IPS-15b (cell line): ENCODE measurements at regions not wholly inside any gene's neighbourhood (a gene's known extent, or its start where the extent isn't known, plus 50 kb on each side); places are given as distances from the start of the nearest gene placed in this dataset.

Experiments used
- H3K27me3 ChIP-seq: one replicate; pipeline ENCODE4 v1.6.1; 2013; ENCODE audit warnings: low read length; ENCODE audit not compliant: control insufficient read depth, insufficient read depth
- H3K36me3 ChIP-seq: one replicate; pipeline ENCODE4 v1.6.1; 2013; ENCODE audit warnings: low read length; ENCODE audit not compliant: control insufficient read depth, insufficient read depth
- H3K4me1 ChIP-seq: one replicate; pipeline ENCODE4 v1.6.1; 2013; ENCODE audit warnings: mild to moderate bottlenecking, low read length; ENCODE audit not compliant: control insufficient read depth, insufficient read depth
- H3K4me3 ChIP-seq: one replicate; pipeline ENCODE4 v1.5.1; 2013; ENCODE audit warnings: low read depth, low read length
- H3K9ac ChIP-seq: one replicate; pipeline ENCODE4 v1.6.1; 2013; ENCODE audit warnings: low read depth, mild to moderate bottlenecking, low read length
- H3K9me3 ChIP-seq: one replicate; pipeline ENCODE4 v1.6.1; 2013; ENCODE audit warnings: mild to moderate bottlenecking, low read length; ENCODE audit not compliant: control insufficient read depth, insufficient read depth

- peaks cover 14% of the 10 kb centered on the region for H3K4me1 ChIP-seq
- no peaks in the 10 kb centered on the region for H3K9me3 ChIP-seq
- no peak overlapping the region for H3K4me3 ChIP-seq
- H3K27me3 ChIP-seq = peaks cover 14% of the 10 kb centered on the region
- no peaks in the 10 kb centered on the region for H3K36me3 ChIP-seq
- no peak overlapping the region for H3K9ac ChIP-seq
Measured at GRCh38 chr9:20111173-20111843, 322.5 kb upstream of the SLC24A2 start.

GRCh38 chr9:20095430-20096092 lies 306.7 kb upstream of the SLC24A2 start:
- no peak overlapping the region for H3K4me3 ChIP-seq
- no peaks in the 10 kb centered on the region for H3K9me3 ChIP-seq
- H3K4me1 ChIP-seq = no peaks in the 10 kb centered on the region
- H3K27me3 ChIP-seq = no peaks in the 10 kb centered on the region
- H3K36me3 ChIP-seq = no peaks in the 10 kb centered on the region
- no peak overlapping the region for H3K9ac ChIP-seq

DNA sequence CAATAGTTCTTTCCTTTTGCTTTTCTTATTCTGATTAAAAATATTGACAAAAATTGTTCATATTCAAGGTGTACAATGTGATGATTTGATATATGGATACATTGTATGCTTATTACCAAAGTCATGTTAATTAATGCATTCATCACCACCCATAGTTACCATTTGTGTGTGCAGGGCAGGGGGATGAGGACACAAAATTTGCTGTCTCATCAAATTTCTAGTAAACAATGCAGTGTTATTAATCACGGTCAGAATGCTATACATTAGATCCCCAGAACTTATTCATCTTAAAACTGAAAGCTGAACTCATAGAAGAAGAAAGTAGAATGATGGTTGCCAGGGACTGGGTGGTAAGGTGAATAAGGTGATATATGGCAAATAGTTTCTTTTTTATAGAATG lies 303.7 kb upstream of the SLC24A2 start:
- no peaks in the 10 kb centered on the region for H3K27me3 ChIP-seq

DNA sequence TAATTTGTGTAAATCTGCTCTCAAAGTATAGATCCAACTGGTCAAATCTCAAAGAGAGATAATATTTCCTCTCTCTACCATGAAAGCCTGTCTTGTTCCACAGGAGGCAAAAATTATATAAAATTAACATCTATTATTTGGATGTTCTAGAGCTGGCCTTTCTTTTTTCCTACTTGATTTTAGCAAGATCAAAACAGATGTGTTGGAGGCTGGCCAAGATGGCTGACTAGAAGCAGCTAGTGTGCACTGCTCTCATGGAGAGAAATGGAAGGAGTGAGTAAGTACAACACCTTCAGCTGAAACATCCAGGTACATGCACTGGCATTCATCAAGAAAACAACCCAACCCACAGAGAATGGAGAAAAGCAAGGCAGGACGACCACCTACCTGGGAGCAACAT lies 298.6 kb upstream of the SLC24A2 start:
- no peaks in the 10 kb centered on the region for H3K4me1 ChIP-seq
- H3K4me3 ChIP-seq = no peak overlapping the region
- H3K36me3 ChIP-seq = no peaks in the 10 kb centered on the region
- no peaks in the 10 kb centered on the region for H3K27me3 ChIP-seq
- H3K9ac ChIP-seq = no peak overlapping the region
- H3K9me3 ChIP-seq = no peaks in the 10 kb centered on the region

More for the DNA sequence above, 303.7 kb upstream of the SLC24A2 start:
- H3K4me3 ChIP-seq = no peak overlapping the region
- no peaks in the 10 kb centered on the region for H3K4me1 ChIP-seq
- H3K36me3 ChIP-seq = no peaks in the 10 kb centered on the region
- H3K9ac ChIP-seq = no peak overlapping the region
- H3K9me3 ChIP-seq = no peaks in the 10 kb centered on the region

DNA sequence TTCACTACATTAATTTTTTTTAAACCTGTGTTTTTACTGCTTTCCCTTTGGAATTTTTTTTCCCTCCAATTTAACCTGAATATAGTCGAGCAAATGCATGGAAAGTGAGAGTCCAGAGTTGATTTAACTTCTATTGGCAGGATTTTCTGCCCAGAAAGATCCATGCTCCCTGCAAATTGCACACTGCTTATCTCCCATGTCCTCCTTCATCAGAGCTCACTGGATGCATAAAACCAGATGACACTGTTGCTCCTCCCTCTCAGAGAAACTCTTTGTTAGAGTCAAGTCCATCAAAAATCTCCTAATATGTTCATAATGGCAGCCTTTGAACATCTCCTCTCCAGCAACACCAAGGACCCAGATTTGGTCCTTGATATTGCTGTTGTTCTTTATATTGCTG lies 297.0 kb upstream of the SLC24A2 start:
- Histone ChIP-seq H3K36me3 (no peaks in the 10 kb centered on the region), H3K4me3 (no peak overlapping the region), H3K9ac (no peak overlapping the region), H3K9me3 (no peaks in the 10 kb centered on the region), H3K4me1 (no peaks in the 10 kb centered on the region), H3K27me3 (no peaks in the 10 kb centered on the region)

DNA sequence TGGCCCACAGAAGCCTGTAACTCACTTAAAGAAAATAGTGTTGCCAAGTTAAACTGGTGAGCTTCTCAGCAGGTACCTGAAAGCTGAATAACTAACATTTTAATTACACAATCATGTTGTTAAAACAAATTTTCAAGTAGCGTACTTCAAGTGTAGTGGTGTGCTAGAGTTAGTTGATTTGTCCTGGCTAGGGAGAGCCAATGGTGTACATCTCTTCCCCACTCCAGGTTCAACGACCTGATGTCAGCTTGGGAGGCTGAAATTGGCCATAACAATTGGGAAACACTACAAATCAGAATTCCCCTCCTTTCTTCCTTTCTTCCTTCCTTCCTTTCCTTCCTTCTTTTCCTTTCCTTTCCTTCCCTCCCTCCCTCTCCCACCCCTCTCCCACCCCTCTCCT lies 295.3 kb upstream of the SLC24A2 start:
- Histone ChIP-seq H3K36me3 (no peaks in the 10 kb centered on the region), H3K27me3 (no peaks in the 10 kb centered on the region), H3K4me3 (no peak overlapping the region), H3K9me3 (no peaks in the 10 kb centered on the region), H3K4me1 (no peaks in the 10 kb centered on the region), H3K9ac (no peak overlapping the region)

DNA sequence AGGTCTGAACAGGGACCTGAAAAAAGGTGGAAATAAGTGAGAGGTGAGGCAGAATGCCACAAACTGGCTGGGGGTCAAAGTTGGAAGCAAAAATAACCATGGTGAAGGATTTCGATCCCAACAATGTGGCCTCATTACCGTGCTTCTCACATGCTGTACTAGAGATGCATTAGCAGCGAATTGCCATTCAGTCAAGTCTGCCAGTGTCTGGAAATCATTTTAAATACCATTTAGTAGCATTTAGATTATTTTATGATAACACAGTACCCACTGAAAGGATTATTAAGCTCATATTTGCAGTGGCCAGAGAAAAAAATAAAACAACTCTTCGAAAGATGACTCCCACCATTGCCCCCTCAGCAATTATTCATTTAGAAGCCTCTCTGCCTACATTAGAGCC lies 294.6 kb upstream of the SLC24A2 start:
- Histone ChIP-seq H3K36me3 (no peaks in the 10 kb centered on the region), H3K4me1 (no peaks in the 10 kb centered on the region), H3K4me3 (no peak overlapping the region), H3K27me3 (no peaks in the 10 kb centered on the region), H3K9ac (no peak overlapping the region), H3K9me3 (no peaks in the 10 kb centered on the region)

- Histone ChIP-seq H3K9ac (no peak overlapping the region), H3K9me3 (no peaks in the 10 kb centered on the region), H3K36me3 (no peaks in the 10 kb centered on the region), H3K4me3 (no peak overlapping the region), H3K4me1 (no peaks in the 10 kb centered on the region), H3K27me3 (no peaks in the 10 kb centered on the region)
Measured at GRCh38 chr9:20082831-20083230, 294.0 kb upstream of the SLC24A2 start.

GRCh38 chr9:20082406-20082805 lies 293.6 kb upstream of the SLC24A2 start:
- Histone ChIP-seq H3K4me3 (no peak overlapping the region), H3K4me1 (no peaks in the 10 kb centered on the region), H3K36me3 (no peaks in the 10 kb centered on the region), H3K9me3 (no peaks in the 10 kb centered on the region), H3K27me3 (no peaks in the 10 kb centered on the region), H3K9ac (no peak overlapping the region)

GRCh38 chr9:20078246-20078645 lies 289.4 kb upstream of the SLC24A2 start:
- Histone ChIP-seq H3K4me1 (no peaks in the 10 kb centered on the region), H3K4me3 (no peak overlapping the region), H3K9me3 (no peaks in the 10 kb centered on the region), H3K36me3 (no peaks in the 10 kb centered on the region), H3K9ac (no peak overlapping the region), H3K27me3 (no peaks in the 10 kb centered on the region)

GRCh38 chr9:20074291-20074690 lies 285.5 kb upstream of the SLC24A2 start:
- Histone ChIP-seq H3K9me3 (no peaks in the 10 kb centered on the region), H3K27me3 (no peaks in the 10 kb centered on the region), H3K4me1 (no peaks in the 10 kb centered on the region), H3K36me3 (no peaks in the 10 kb centered on the region), H3K9ac (no peak overlapping the region), H3K4me3 (no peak overlapping the region)

GRCh38 chr9:20070336-20070735 lies 281.5 kb upstream of the SLC24A2 start:
- no peaks in the 10 kb centered on the region for H3K9me3 ChIP-seq
- no peaks in the 10 kb centered on the region for H3K4me1 ChIP-seq
- no peak overlapping the region for H3K4me3 ChIP-seq
- no peaks in the 10 kb centered on the region for H3K27me3 ChIP-seq
- H3K36me3 ChIP-seq = no peaks in the 10 kb centered on the region
- H3K9ac ChIP-seq = no peak overlapping the region
